SK-N-SH treated with all-trans-retinoic acid at 6 μM for 48 hours (cell line): ENCODE measurements at regions not wholly inside any gene's neighbourhood (a gene's known extent, or its start where the extent isn't known, plus 50 kb on each side); places are given as distances from the start of the nearest gene placed in this dataset.

Source experiments
- RARB ChIP-seq: fragments of 250-450 bp; sonication (Bioruptor Pico); IDR thresholded peaks from 2 replicates; pipeline ENCODE4 v1.8.0; 2021; ENCODE audit warnings: mild to moderate bottlenecking, moderate library complexity
- SNAI2 ChIP-seq: fragments of 250-450 bp; sonication (Bioruptor Pico); IDR thresholded peaks from 2 replicates; pipeline ENCODE4 v1.5.0; 2020; ENCODE audit warnings: mild to moderate bottlenecking, moderate library complexity
- TF ChIP-seq, protein P1 (sequence below): fragments of 250-450 bp; sonication (Bioruptor Pico); IDR thresholded peaks from 2 replicates; pipeline ENCODE4 v1.5.1; 2020; ENCODE audit warnings: low read depth, mild to moderate bottlenecking, moderate library complexity

GRCh38 chr10:33008499-33009243, 50.6 kb upstream of the ITGB1 start:
- TF ChIP-seq, protein P1, sequence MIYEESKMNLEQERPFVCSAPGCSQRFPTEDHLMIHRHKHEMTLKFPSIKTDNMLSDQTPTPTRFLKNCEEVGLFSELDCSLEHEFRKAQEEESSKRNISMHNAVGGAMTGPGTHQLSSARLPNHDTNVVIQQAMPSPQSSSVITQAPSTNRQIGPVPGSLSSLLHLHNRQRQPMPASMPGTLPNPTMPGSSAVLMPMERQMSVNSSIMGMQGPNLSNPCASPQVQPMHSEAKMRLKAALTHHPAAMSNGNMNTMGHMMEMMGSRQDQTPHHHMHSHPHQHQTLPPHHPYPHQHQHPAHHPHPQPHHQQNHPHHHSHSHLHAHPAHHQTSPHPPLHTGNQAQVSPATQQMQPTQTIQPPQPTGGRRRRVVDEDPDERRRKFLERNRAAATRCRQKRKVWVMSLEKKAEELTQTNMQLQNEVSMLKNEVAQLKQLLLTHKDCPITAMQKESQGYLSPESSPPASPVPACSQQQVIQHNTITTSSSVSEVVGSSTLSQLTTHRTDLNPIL, result no peak
- TF ChIP-seq RARB (CRISPR knock-in tag), result no peak
- no peak for TF ChIP-seq SNAI2
